ENCODE measurements at regions not wholly inside any gene's neighbourhood (a gene's known extent, or its start where the extent isn't known, plus 50 kb on each side); places are given as distances from the start of the nearest gene placed in this dataset.

- no peak for FAIRE-seq
- TF ChIP-seq POLR2A (IDR thresholded peaks at IDR 0.05; ENCODE audit: low read depth, low read length): no peak
- no peak for TF ChIP-seq TAF1 (IDR thresholded peaks at IDR 0.05; ENCODE audit: borderline replicate concordance, low read depth, low read length)
- no peak for DNase-seq (ENCODE audit: insufficient read length)
Measured at GRCh38 chr5:90307322-90307721, 102.2 kb downstream of the CETN3 start.

- DNase-seq (ENCODE audit: insufficient read length): no peak
- FAIRE-seq: no peak
- TF ChIP-seq POLR2AphosphoS5 (IDR thresholded peaks at IDR 0.05; ENCODE audit: low read depth, low read length) (no peak), TAF1 (IDR thresholded peaks at IDR 0.05; ENCODE audit: borderline replicate concordance, low read depth, low read length) (no peak), POLR2A (IDR thresholded peaks at IDR 0.05; ENCODE audit: low read depth, low read length) (no peak)
Measured at GRCh38 chr5:90306613-90307012, 102.9 kb downstream of the CETN3 start.

- TF ChIP-seq POLR2AphosphoS5 (IDR thresholded peaks at IDR 0.05; ENCODE audit: low read depth, low read length) (no peak), TAF1 (IDR thresholded peaks at IDR 0.05; ENCODE audit: borderline replicate concordance, low read depth, low read length) (no peak), POLR2A (IDR thresholded peaks at IDR 0.05; ENCODE audit: low read depth, low read length) (no peak)
- no peak for DNase-seq (ENCODE audit: insufficient read length)
- FAIRE-seq: no peak
Measured at GRCh38 chr5:90305041-90305720, 104.4 kb downstream of the CETN3 start.

- TF ChIP-seq TAF1 (IDR thresholded peaks at IDR 0.05; ENCODE audit: borderline replicate concordance, low read depth, low read length): no peak
- no peak for TF ChIP-seq POLR2A (IDR thresholded peaks at IDR 0.05; ENCODE audit: low read depth, low read length)
- no peak for TF ChIP-seq POLR2AphosphoS5 (IDR thresholded peaks at IDR 0.05; ENCODE audit: low read depth, low read length)
- DNase-seq (ENCODE audit: insufficient read length): no peak
- FAIRE-seq: peak; percentile 46
Measured at GRCh38 chr5:90301248-90301647, 108.3 kb downstream of the CETN3 start.

GRCh38 chr5:90297045-90297764 lies 112.4 kb downstream of the CETN3 start:
- no peak for FAIRE-seq
- no peak for DNase-seq (ENCODE audit: insufficient read length)
- TF ChIP-seq POLR2AphosphoS5 (IDR thresholded peaks at IDR 0.05; ENCODE audit: low read depth, low read length) (no peak), POLR2A (IDR thresholded peaks at IDR 0.05; ENCODE audit: low read depth, low read length) (no peak), TAF1 (IDR thresholded peaks at IDR 0.05; ENCODE audit: borderline replicate concordance, low read depth, low read length) (no peak)

GRCh38 chr5:90294604-90295003 lies 115.0 kb downstream of the CETN3 start:
- TF ChIP-seq POLR2A (IDR thresholded peaks at IDR 0.05; ENCODE audit: low read depth, low read length) (no peak), POLR2AphosphoS5 (IDR thresholded peaks at IDR 0.05; ENCODE audit: low read depth, low read length) (no peak), TAF1 (IDR thresholded peaks at IDR 0.05; ENCODE audit: borderline replicate concordance, low read depth, low read length) (no peak)

GRCh38 chr5:90293931-90294330 lies 115.6 kb downstream of the CETN3 start:
- TF ChIP-seq TAF1 (IDR thresholded peaks at IDR 0.05; ENCODE audit: borderline replicate concordance, low read depth, low read length) (no peak), POLR2AphosphoS5 (IDR thresholded peaks at IDR 0.05; ENCODE audit: low read depth, low read length) (no peak), POLR2A (IDR thresholded peaks at IDR 0.05; ENCODE audit: low read depth, low read length) (no peak)
- no peak for FAIRE-seq
- no peak for DNase-seq (ENCODE audit: insufficient read length)

More at GRCh38 chr5:90294604-90295003, 115.0 kb downstream of the CETN3 start:
- FAIRE-seq (no peak), DNase-seq (ENCODE audit: insufficient read length) (no peak)

GRCh38 chr5:90290648-90291047 lies 118.9 kb downstream of the CETN3 start:
- DNase-seq (ENCODE audit: insufficient read length) (no peak), FAIRE-seq (no peak)
- TF ChIP-seq TAF1 (IDR thresholded peaks at IDR 0.05; ENCODE audit: borderline replicate concordance, low read depth, low read length) (no peak), POLR2A (IDR thresholded peaks at IDR 0.05; ENCODE audit: low read depth, low read length) (no peak), POLR2AphosphoS5 (IDR thresholded peaks at IDR 0.05; ENCODE audit: low read depth, low read length) (no peak)

GRCh38 chr5:90289837-90290236 lies 119.7 kb downstream of the CETN3 start:
- TF ChIP-seq POLR2A (IDR thresholded peaks at IDR 0.05; ENCODE audit: low read depth, low read length): no peak
- no peak for TF ChIP-seq POLR2AphosphoS5 (IDR thresholded peaks at IDR 0.05; ENCODE audit: low read depth, low read length)
- no peak for TF ChIP-seq TAF1 (IDR thresholded peaks at IDR 0.05; ENCODE audit: borderline replicate concordance, low read depth, low read length)
- DNase-seq (ENCODE audit: insufficient read length) (no peak), FAIRE-seq (no peak)

- DNase-seq (ENCODE audit: insufficient read length) (no peak), FAIRE-seq (no peak)
- TF ChIP-seq POLR2A (IDR thresholded peaks at IDR 0.05; ENCODE audit: low read depth, low read length) (no peak), POLR2AphosphoS5 (IDR thresholded peaks at IDR 0.05; ENCODE audit: low read depth, low read length) (no peak), TAF1 (IDR thresholded peaks at IDR 0.05; ENCODE audit: borderline replicate concordance, low read depth, low read length) (no peak)
Measured at GRCh38 chr5:90287036-90287435, 122.5 kb downstream of the CETN3 start.

- FAIRE-seq (no peak), DNase-seq (ENCODE audit: insufficient read length) (no peak)
- TF ChIP-seq POLR2AphosphoS5 (IDR thresholded peaks at IDR 0.05; ENCODE audit: low read depth, low read length): no peak
- no peak for TF ChIP-seq POLR2A (IDR thresholded peaks at IDR 0.05; ENCODE audit: low read depth, low read length)
- TF ChIP-seq TAF1 (IDR thresholded peaks at IDR 0.05; ENCODE audit: borderline replicate concordance, low read depth, low read length): no peak
Measured at GRCh38 chr5:90285581-90285980, 124.0 kb downstream of the CETN3 start.

GRCh38 chr5:90284375-90284774 lies 125.2 kb downstream of the CETN3 start:
- FAIRE-seq (no peak), DNase-seq (ENCODE audit: insufficient read length) (no peak)
- no peak for TF ChIP-seq POLR2A (IDR thresholded peaks at IDR 0.05; ENCODE audit: low read depth, low read length)
- no peak for TF ChIP-seq POLR2AphosphoS5 (IDR thresholded peaks at IDR 0.05; ENCODE audit: low read depth, low read length)
- TF ChIP-seq TAF1 (IDR thresholded peaks at IDR 0.05; ENCODE audit: borderline replicate concordance, low read depth, low read length): no peak

Data from GM12892 (cell line).